ENCODE measurements at regions not wholly inside any gene's neighbourhood (a gene's known extent, or its start where the extent isn't known, plus 50 kb on each side); places are given as distances from the start of the nearest gene placed in this dataset.

DNA sequence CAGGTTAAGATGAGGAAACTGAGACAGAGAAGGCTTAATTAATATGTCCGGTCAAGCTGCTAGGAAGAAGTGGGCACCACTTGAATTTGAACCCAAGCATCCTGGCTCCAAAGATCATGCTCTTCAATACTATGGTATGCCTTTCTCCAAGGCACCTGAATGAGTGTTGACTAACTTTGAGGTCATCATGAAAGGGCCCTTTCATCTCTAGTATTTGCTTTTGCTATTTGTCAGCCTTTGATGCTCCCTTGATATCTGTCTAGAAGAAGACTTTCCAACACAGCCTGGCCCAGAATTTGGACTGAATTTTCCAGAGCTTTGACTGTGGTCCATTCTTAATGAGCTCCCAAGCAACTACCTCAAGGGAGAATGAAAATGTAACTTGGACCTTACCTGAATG lies 179.1 kb upstream of the DKK2 start:
- TF ChIP-seq, protein P1, sequence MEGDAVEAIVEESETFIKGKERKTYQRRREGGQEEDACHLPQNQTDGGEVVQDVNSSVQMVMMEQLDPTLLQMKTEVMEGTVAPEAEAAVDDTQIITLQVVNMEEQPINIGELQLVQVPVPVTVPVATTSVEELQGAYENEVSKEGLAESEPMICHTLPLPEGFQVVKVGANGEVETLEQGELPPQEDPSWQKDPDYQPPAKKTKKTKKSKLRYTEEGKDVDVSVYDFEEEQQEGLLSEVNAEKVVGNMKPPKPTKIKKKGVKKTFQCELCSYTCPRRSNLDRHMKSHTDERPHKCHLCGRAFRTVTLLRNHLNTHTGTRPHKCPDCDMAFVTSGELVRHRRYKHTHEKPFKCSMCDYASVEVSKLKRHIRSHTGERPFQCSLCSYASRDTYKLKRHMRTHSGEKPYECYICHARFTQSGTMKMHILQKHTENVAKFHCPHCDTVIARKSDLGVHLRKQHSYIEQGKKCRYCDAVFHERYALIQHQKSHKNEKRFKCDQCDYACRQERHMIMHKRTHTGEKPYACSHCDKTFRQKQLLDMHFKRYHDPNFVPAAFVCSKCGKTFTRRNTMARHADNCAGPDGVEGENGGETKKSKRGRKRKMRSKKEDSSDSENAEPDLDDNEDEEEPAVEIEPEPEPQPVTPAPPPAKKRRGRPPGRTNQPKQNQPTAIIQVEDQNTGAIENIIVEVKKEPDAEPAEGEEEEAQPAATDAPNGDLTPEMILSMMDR (conservative IDR thresholded peaks at IDR 0.05): no peak
- TF ChIP-seq EZH2 (IDR thresholded peaks at IDR 0.05; ENCODE audit: low read depth): no peak
